ENCODE measurements at regions not wholly inside any gene's neighbourhood (a gene's known extent, or its start where the extent isn't known, plus 50 kb on each side); places are given as distances from the start of the nearest gene placed in this dataset.

- no peaks in the 10 kb centered on the region for H3K27me3 ChIP-seq (ENCODE audit: insufficient read depth, low read depth)
- TF ChIP-seq CTCF (conservative IDR thresholded peaks at IDR 0.05; ENCODE audit: low read depth, low read length): no peak
- H3K36me3 ChIP-seq (ENCODE audit: insufficient read depth): no peaks in the 10 kb centered on the region
- H3K4me2 ChIP-seq: no peak overlapping the region
- H3K4me3 ChIP-seq (IDR thresholded peaks at IDR 0.05; ENCODE audit: insufficient read depth, low read depth, low read length): no peak overlapping the region
- no peaks in the 10 kb centered on the region for H3K4me1 ChIP-seq (ENCODE audit: low read depth, poor library complexity, severe bottlenecking)
- H3K9ac ChIP-seq: no peak overlapping the region
- no peaks in the 10 kb centered on the region for H4K20me1 ChIP-seq (ENCODE audit: insufficient read depth)
- H2AFZ ChIP-seq (ENCODE audit: low read depth): no peak overlapping the region
- no peaks in the 10 kb centered on the region for H3K79me2 ChIP-seq (ENCODE audit: insufficient read depth, low read depth)
- no peak overlapping the region for H3K27ac ChIP-seq
Measured at GRCh38 chr17:77716289-77716926, 242.1 kb upstream of the TNRC6C start.

- Histone ChIP-seq H3K4me2 (no peak overlapping the region), H3K27ac (no peak overlapping the region), H3K4me1 (ENCODE audit: low read depth, poor library complexity, severe bottlenecking) (peaks cover 6% of the 10 kb centered on the region), H2AFZ (ENCODE audit: low read depth) (no peak overlapping the region), H4K20me1 (ENCODE audit: insufficient read depth) (no peaks in the 10 kb centered on the region), H3K36me3 (ENCODE audit: insufficient read depth) (no peaks in the 10 kb centered on the region), H3K27me3 (ENCODE audit: insufficient read depth, low read depth) (no peaks in the 10 kb centered on the region), H3K9ac (no peak overlapping the region), H3K4me3 (IDR thresholded peaks at IDR 0.05; ENCODE audit: insufficient read depth, low read depth, low read length) (no peak overlapping the region), H3K79me2 (ENCODE audit: insufficient read depth, low read depth) (no peaks in the 10 kb centered on the region)
- no peak for TF ChIP-seq CTCF (conservative IDR thresholded peaks at IDR 0.05; ENCODE audit: low read depth, low read length)
Measured at GRCh38 chr17:77717941-77718668, 240.4 kb upstream of the TNRC6C start.

- no peak overlapping the region for H2AFZ ChIP-seq (ENCODE audit: low read depth)
- TF ChIP-seq CTCF (conservative IDR thresholded peaks at IDR 0.05; ENCODE audit: low read depth, low read length): no peak
- H4K20me1 ChIP-seq (ENCODE audit: insufficient read depth): no peaks in the 10 kb centered on the region
- no peak overlapping the region for H3K4me3 ChIP-seq (IDR thresholded peaks at IDR 0.05; ENCODE audit: insufficient read depth, low read depth, low read length)
- H3K79me2 ChIP-seq (ENCODE audit: insufficient read depth, low read depth): no peaks in the 10 kb centered on the region
- H3K4me1 ChIP-seq (ENCODE audit: low read depth, poor library complexity, severe bottlenecking): peaks cover 11% of the 10 kb centered on the region
- H3K27ac ChIP-seq: no peak overlapping the region
- no peak overlapping the region for H3K4me2 ChIP-seq
- H3K27me3 ChIP-seq (ENCODE audit: insufficient read depth, low read depth): no peaks in the 10 kb centered on the region
- no peaks in the 10 kb centered on the region for H3K36me3 ChIP-seq (ENCODE audit: insufficient read depth)
- H3K9ac ChIP-seq: no peak overlapping the region
Measured at GRCh38 chr17:77718669-77718961, 239.9 kb upstream of the TNRC6C start.

- Histone ChIP-seq H3K36me3 (ENCODE audit: insufficient read depth) (no peaks in the 10 kb centered on the region), H3K4me3 (IDR thresholded peaks at IDR 0.05; ENCODE audit: insufficient read depth, low read depth, low read length) (no peak overlapping the region), H2AFZ (ENCODE audit: low read depth) (no peak overlapping the region), H3K4me1 (ENCODE audit: low read depth, poor library complexity, severe bottlenecking) (peaks cover 23% of the 10 kb centered on the region), H3K79me2 (ENCODE audit: insufficient read depth, low read depth) (no peaks in the 10 kb centered on the region), H4K20me1 (ENCODE audit: insufficient read depth) (no peaks in the 10 kb centered on the region), H3K9ac (no peak overlapping the region), H3K27ac (no peak overlapping the region), H3K4me2 (no peak overlapping the region), H3K27me3 (ENCODE audit: insufficient read depth, low read depth) (no peaks in the 10 kb centered on the region)
- no peak for TF ChIP-seq CTCF (conservative IDR thresholded peaks at IDR 0.05; ENCODE audit: low read depth, low read length)
Measured at GRCh38 chr17:77719806-77720205, 238.7 kb upstream of the TNRC6C start.
